Endodermal cell (in vitro differentiated cells): ENCODE measurements at regions not wholly inside any gene's neighbourhood (a gene's known extent, or its start where the extent isn't known, plus 50 kb on each side); places are given as distances from the start of the nearest gene placed in this dataset.
A peak's percentile ranks its signal among the peaks of the same experiment; 100 is the strongest.

ENCODE experiments used
- DNase-seq: peaks from one replicate; pipeline ENCODE4 v3.0.0-alpha.2; 2017
- H3K27ac ChIP-seq: 2 replicates; pipeline ENCODE4 v1.5.1; 2013; ENCODE audit warnings: mild to moderate bottlenecking, low read depth, low read length, moderate library complexity
- H3K27me3 ChIP-seq: 2 replicates; pipeline ENCODE4 v1.6.1; 2013; ENCODE audit warnings: mild to moderate bottlenecking, low read length, moderate library complexity; ENCODE audit not compliant: insufficient read depth, control insufficient read depth, poor library complexity, severe bottlenecking
- H3K36me3 ChIP-seq: 2 replicates; pipeline ENCODE4 v1.7.0; 2013; ENCODE audit warnings: mild to moderate bottlenecking, low read length, moderate library complexity; ENCODE audit not compliant: control insufficient read depth, insufficient read depth
- H3K4me1 ChIP-seq: one replicate; pipeline ENCODE4 v1.7.0; 2013; ENCODE audit warnings: low read length; ENCODE audit not compliant: control insufficient read depth, insufficient read depth
- H3K4me3 ChIP-seq: 2 replicates; pipeline ENCODE4 v1.5.1; 2013; ENCODE audit warnings: mild to moderate bottlenecking, low read length, moderate library complexity
- H3K9ac ChIP-seq: 2 replicates; pipeline ENCODE4 v1.6.1; 2013; ENCODE audit warnings: mild to moderate bottlenecking, low read length, moderate library complexity; ENCODE audit not compliant: poor library complexity, severe bottlenecking; ENCODE audit errors: extremely low read depth
- H3K9me3 ChIP-seq: 2 replicates; pipeline ENCODE4 v1.6.1; 2013; ENCODE audit warnings: mild to moderate bottlenecking, low read length, moderate library complexity; ENCODE audit not compliant: control insufficient read depth
- H3K27ac Mint-ChIP-seq: 2 replicates; pipeline ENCODE4 v1.8.0; 2020; ENCODE audit warnings: mixed read lengths
- H3K27me3 Mint-ChIP-seq: 2 replicates; pipeline ENCODE4 v1.8.0; 2021; ENCODE audit warnings: mild to moderate bottlenecking, mixed read lengths; ENCODE audit not compliant: insufficient read depth
- H3K36me3 Mint-ChIP-seq: 2 replicates; pipeline ENCODE4 v1.8.0; 2020; ENCODE audit warnings: low read depth, mixed read lengths
- H3K4me1 Mint-ChIP-seq: 2 replicates; pipeline ENCODE4 v1.8.0; 2020; ENCODE audit warnings: mixed read lengths
- H3K4me3 Mint-ChIP-seq: 2 replicates; pipeline ENCODE4 v1.8.0; 2020; ENCODE audit warnings: mild to moderate bottlenecking, moderate library complexity, mixed read lengths
- H3K9me3 Mint-ChIP-seq: 2 replicates; pipeline ENCODE4 v1.8.0; 2020; ENCODE audit warnings: mild to moderate bottlenecking, mixed read lengths
- WGBS, 2 experiments: methylation state at CpG; one replicate each; pipeline versions ENCODE4 v1.1.5 to v1.1.7; 2013; ENCODE audit warnings: missing lambda C conversion rate in 2 of 2, mixed read lengths in 1 of 2; ENCODE audit not compliant: insufficient coverage in 1 of 2, insufficient read length in 1 of 2; 5-methylcytosine and 5-hydroxymethylcytosine counted together
- TF ChIP-seq, protein P1 (sequence below): fragments of 200-600 bp; sonication (generic); conservative IDR thresholded peaks from 2 replicates; pipeline ENCODE4 v1.5.0; 2021; ENCODE audit warnings: antibody characterized with exemption, mild to moderate bottlenecking

DNA sequence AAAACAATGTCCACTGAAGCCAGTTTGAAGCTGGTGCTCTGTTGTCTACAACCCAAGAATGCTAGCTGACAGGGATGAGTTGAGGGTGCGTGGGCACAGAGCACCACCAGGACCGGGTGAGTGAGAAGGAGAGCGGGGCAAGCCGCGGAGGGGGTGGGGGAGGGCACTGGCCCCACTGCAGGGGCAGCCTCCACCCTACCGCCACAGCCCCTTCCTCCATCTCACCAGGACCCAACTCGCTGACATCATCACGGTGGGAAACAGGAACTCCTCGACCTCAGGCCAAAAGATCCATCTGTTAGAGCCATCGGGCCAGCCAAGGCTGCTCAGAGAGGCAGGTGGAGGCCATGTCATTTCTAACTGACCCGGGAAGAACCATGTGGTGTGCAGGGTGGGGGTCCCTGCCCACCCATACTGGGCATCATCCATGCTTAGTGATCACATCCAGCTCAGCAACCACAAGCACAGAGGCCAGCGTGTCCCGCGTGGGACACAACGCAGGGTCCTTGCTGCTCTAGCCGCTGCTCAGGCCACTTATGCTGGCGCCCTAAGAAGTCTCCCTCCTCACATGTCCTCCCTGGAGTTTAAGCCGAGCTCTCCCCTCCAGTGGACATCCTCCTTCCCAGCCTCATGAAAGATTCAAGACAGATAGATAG lies 57.6 kb upstream of the GATA2 start:
- Mint-ChIP-seq H3K27me3 (peaks cover 38% of the 10 kb centered on the region), H3K27ac (no peak overlapping the region), H3K4me3 (no peak overlapping the region), H3K36me3 (no peaks in the 10 kb centered on the region), H3K9me3 (no peaks in the 10 kb centered on the region), H3K4me1 (peaks cover 13% of the 10 kb centered on the region)
- H3K36me3 ChIP-seq, result no peaks in the 10 kb centered on the region
- WGBS, 2 experiments, result 92 to 94% methylated on average over 12 to 18 of the region's 18 CpGs
- no peak overlapping the region for H3K4me3 ChIP-seq
- TF ChIP-seq, protein P1, sequence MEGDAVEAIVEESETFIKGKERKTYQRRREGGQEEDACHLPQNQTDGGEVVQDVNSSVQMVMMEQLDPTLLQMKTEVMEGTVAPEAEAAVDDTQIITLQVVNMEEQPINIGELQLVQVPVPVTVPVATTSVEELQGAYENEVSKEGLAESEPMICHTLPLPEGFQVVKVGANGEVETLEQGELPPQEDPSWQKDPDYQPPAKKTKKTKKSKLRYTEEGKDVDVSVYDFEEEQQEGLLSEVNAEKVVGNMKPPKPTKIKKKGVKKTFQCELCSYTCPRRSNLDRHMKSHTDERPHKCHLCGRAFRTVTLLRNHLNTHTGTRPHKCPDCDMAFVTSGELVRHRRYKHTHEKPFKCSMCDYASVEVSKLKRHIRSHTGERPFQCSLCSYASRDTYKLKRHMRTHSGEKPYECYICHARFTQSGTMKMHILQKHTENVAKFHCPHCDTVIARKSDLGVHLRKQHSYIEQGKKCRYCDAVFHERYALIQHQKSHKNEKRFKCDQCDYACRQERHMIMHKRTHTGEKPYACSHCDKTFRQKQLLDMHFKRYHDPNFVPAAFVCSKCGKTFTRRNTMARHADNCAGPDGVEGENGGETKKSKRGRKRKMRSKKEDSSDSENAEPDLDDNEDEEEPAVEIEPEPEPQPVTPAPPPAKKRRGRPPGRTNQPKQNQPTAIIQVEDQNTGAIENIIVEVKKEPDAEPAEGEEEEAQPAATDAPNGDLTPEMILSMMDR, result no peak
- H3K27me3 ChIP-seq, result peaks cover 18% of the 10 kb centered on the region
- no peaks in the 10 kb centered on the region for H3K9me3 ChIP-seq
- no peaks in the 10 kb centered on the region for H3K4me1 ChIP-seq
- H3K27ac ChIP-seq, result no peak overlapping the region
- no peak overlapping the region for H3K9ac ChIP-seq
- no peak for DNase-seq

DNA sequence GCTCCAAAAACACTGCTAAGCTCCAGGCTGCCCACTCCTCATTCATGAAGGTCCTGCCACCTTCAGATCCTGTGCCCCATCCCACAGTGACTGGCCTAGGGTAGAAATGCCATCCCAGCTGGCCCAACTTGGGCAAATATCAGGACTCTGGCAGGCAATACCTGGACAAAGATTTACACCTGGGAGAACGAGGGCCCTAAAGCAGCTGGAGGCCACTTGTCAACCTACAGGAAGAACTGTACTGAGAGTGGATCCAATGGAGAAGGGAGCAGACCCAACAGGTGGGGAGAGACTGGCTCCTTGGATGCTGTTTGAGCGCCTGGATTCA lies 57.1 kb upstream of the GATA2 start:
- Histone ChIP-seq H3K36me3 (no peaks in the 10 kb centered on the region), H3K9ac (no peak overlapping the region), H3K4me3 (no peak overlapping the region), H3K27me3 (peaks cover 13% of the 10 kb centered on the region), H3K4me1 (no peaks in the 10 kb centered on the region), H3K27ac (no peak overlapping the region), H3K9me3 (no peaks in the 10 kb centered on the region)
- Mint-ChIP-seq H3K4me3 (no peak overlapping the region), H3K4me1 (peaks cover 13% of the 10 kb centered on the region), H3K36me3 (no peaks in the 10 kb centered on the region), H3K9me3 (no peaks in the 10 kb centered on the region), H3K27ac (no peak overlapping the region), H3K27me3 (peaks cover 37% of the 10 kb centered on the region)
- 89 to 100% methylated on average over 1 to 2 of the region's 2 CpGs for WGBS, 2 experiments
- DNase-seq, result no peak
- TF ChIP-seq, protein P1, result no peak

DNA sequence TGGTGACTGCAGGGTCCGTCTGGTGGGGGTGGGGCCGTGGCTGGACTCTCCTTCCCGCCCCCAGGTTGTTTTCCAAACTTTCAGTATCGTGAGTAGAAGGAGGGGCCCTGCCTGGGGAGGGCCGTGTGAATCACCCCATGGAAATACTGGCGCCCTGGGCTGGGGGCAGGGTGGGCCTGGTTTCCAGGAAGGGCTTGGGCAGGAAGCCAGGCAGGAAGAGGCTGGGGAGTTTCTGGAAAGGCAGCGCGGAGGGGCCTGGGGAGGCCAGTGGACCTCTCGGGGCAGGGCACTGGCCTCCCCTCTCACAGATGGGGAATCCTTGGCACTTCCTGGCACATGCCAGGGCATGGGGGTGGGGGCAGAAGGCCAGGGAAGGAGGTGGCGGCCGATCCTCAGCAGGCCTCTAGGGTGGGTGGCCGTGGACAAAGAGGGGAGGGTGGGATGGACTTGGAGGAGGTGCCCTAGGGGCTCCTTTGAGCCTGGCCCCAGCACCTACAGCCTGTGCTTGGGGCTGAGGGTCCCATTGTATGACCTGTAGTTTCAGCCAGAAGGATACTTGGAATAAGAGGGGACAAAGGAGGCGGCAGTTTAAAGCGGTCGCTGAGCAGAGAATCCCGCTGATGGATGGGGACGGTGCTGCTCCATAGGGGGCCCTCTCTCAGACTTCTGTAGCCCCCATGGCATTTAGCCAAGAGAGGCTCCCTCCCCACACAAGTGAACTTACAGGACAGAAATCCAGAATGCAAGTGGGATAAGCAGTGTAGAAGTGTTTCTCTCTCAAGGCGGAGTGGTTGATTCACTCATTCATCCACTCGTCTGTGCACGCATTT lies 56.5 kb upstream of the GATA2 start:
- WGBS, 2 experiments, result 77 to 88% methylated on average over 9 to 20 of the region's 20 CpGs
- TF ChIP-seq, protein P1, result no peak
- Mint-ChIP-seq H3K9me3 (no peaks in the 10 kb centered on the region), H3K4me3 (no peak overlapping the region), H3K27me3 (peaks cover 31% of the 10 kb centered on the region), H3K4me1 (peaks cover 13% of the 10 kb centered on the region), H3K27ac (peak overlapping the region; percentile 86), H3K36me3 (no peaks in the 10 kb centered on the region)
- H3K27ac ChIP-seq, result no peak overlapping the region
- no peak for DNase-seq
- no peak overlapping the region for H3K4me3 ChIP-seq
- H3K4me1 ChIP-seq, result no peaks in the 10 kb centered on the region
- H3K36me3 ChIP-seq, result no peaks in the 10 kb centered on the region
- peaks cover 7% of the 10 kb centered on the region for H3K27me3 ChIP-seq
- H3K9me3 ChIP-seq, result no peaks in the 10 kb centered on the region
- H3K9ac ChIP-seq, result no peak overlapping the region
